HCT116 (cell line): ENCODE measurements at regions not wholly inside any gene's neighbourhood (a gene's known extent, or its start where the extent isn't known, plus 50 kb on each side); places are given as distances from the start of the nearest gene placed in this dataset.

ENCODE experiments used
- ATAC-seq: fragments of 200-7000 bp; cut with Tn5 transposase; 2 replicates; pipeline ENCODE4 v1.9.1; 2020; ENCODE audit warnings: mild to moderate bottlenecking, moderate library complexity
- BruUV-seq: library from RNA; stranded (reverse); fragments of 400-500 nt; replicated peaks from 2 replicates; lab custom pipeline; 2021; lab: Mats Ljungman, UMichigan
- CTCF ChIA-PET: fragments of 300-600 bp; sonication (Branson Sonifier 250); formaldehyde crosslinking; loops from one replicate; lab custom pipeline; 2021; ENCODE audit warnings: antibody characterized with exemption; lab: Charles Lee
- POLR2A ChIA-PET: fragments of 300-600, 350-600 bp; sonication (Branson Sonifier 250); formaldehyde crosslinking; loops from one replicate; lab custom pipeline; 2021; ENCODE audit warnings: antibody characterized with exemption; lab: Charles Lee
- RAD21 ChIA-PET, 2 experiments: fragments of 300-600 bp; sonication (Branson Sonifier 250); formaldehyde crosslinking; loops; one replicate each; lab custom pipeline; 2023; ENCODE audit warnings: low total read pairs in 2 of 2; ENCODE audit not compliant: uncharacterized antibody in 2 of 2, unreplicated experiment in 2 of 2, low non-redundant PET in 1 of 2; lab: Charles Lee
- DNase-seq: peaks from one replicate; pipeline ENCODE4 v3.0.0-alpha.2; 2010; ENCODE audit warnings: low read depth, low spot score
- H2AFZ ChIP-seq: fragments of 200-600 bp; shearing (Covaris generic), sonication (generic); 2 replicates; pipeline ENCODE4 v1.6.1; 2017; ENCODE audit warnings: low read depth, mixed run types, mixed read lengths, antibody characterized with exemption, low read length; ENCODE audit not compliant: poor library complexity, severe bottlenecking
- H3K27ac ChIP-seq: 2 replicates; pipeline ENCODE4 v1.5.1; 2012; ENCODE audit warnings: low read depth, low read length
- H3K27me3 ChIP-seq: fragments of 200-600 bp; sonication (generic); 2 replicates; pipeline ENCODE4 v1.6.1; 2016; ENCODE audit warnings: mixed run types, low read length, mixed read lengths; ENCODE audit not compliant: insufficient read depth
- H3K36me3 ChIP-seq, 2 experiments: fragments of 200-500 bp in 1 of 2; fragments of 200-600 bp in 1 of 2; sonication (Bioruptor generic) in 1 of 2; sonication (generic) in 1 of 2; 2 replicates each; pipeline versions ENCODE4 v1.5.1 to v1.6.1; 2014 to 2016; ENCODE audit warnings: low read length in 2 of 2, inconsistent platforms in 1 of 2, mixed read lengths in 1 of 2, mixed run types in 1 of 2; ENCODE audit not compliant: insufficient read depth in 2 of 2, control insufficient read depth in 1 of 2
- H3K4me1 ChIP-seq, 2 experiments: fragments of 200-600 bp in 1 of 2; sonication (generic) in 1 of 2; 2 replicates each; pipeline versions ENCODE4 v1.5.1 to v1.6.1; 2012 to 2017; ENCODE audit warnings: low read length in 2 of 2, inconsistent platforms in 1 of 2, mild to moderate bottlenecking in 1 of 2, mixed read lengths in 1 of 2, mixed run types in 1 of 2, moderate library complexity in 1 of 2; ENCODE audit not compliant: insufficient read depth in 2 of 2, control insufficient read depth in 1 of 2
- H3K4me2 ChIP-seq: fragments of 200-600 bp; sonication (generic); 2 replicates; pipeline ENCODE4 v1.6.1; 2017; ENCODE audit warnings: mixed run types, low read length, mixed read lengths
- H3K4me3 ChIP-seq, 2 experiments: fragments of 200-600 bp in 1 of 2; sonication (generic) in 1 of 2; replicated peaks in 1 of 2; 2 replicates each; pipeline ENCODE4 v1.5.1; 2011 to 2016; ENCODE audit warnings: low read length in 2 of 2, control low read depth in 1 of 2, low read depth in 1 of 2, mild to moderate bottlenecking in 1 of 2, mixed read lengths in 1 of 2, mixed run types in 1 of 2
- H3K79me2 ChIP-seq: fragments of 200-600 bp; sonication (generic); 2 replicates; pipeline ENCODE4 v1.6.1; 2017; ENCODE audit warnings: mild to moderate bottlenecking, mixed run types, low read length, moderate library complexity, mixed read lengths; ENCODE audit not compliant: insufficient read depth
- H3K9ac ChIP-seq: fragments of 200-600 bp; sonication (generic); 2 replicates; pipeline ENCODE4 v1.6.1; 2016; ENCODE audit warnings: low read length, mixed read lengths
- H3K9me2 ChIP-seq: fragments of 200-600 bp; sonication (generic), shearing (Covaris generic); 2 replicates; pipeline ENCODE4 v1.6.1; 2017; ENCODE audit warnings: mixed run types, mild to moderate bottlenecking, moderate library complexity; ENCODE audit not compliant: insufficient read depth
- H3K9me3 ChIP-seq, 2 experiments: fragments of 200-500 bp in 1 of 2; fragments of 200-600 bp in 1 of 2; sonication (Bioruptor generic) in 1 of 2; sonication (generic) in 1 of 2; 2 replicates each; pipeline ENCODE4 v1.6.1; 2014 to 2017; ENCODE audit warnings: low read length in 2 of 2, mixed read lengths in 2 of 2, inconsistent platforms in 1 of 2, low read depth in 1 of 2, mild to moderate bottlenecking in 1 of 2, mixed run types in 1 of 2, moderate library complexity in 1 of 2; ENCODE audit not compliant: control insufficient read depth in 1 of 2, insufficient read depth in 1 of 2
- H4K20me1 ChIP-seq: fragments of 200-600 bp; sonication (generic), shearing (Covaris generic); 2 replicates; pipeline ENCODE4 v1.6.1; 2017; ENCODE audit warnings: mixed run types, mild to moderate bottlenecking, moderate library complexity; ENCODE audit not compliant: insufficient read depth
- CBX3 ChIP-seq: IDR thresholded peaks from 2 replicates; pipeline ENCODE4 v1.6.1; 2012; ENCODE audit warnings: low read depth
- CEBPB ChIP-seq: IDR thresholded peaks from 2 replicates; pipeline ENCODE4 v1.6.1; 2012; ENCODE audit warnings: low read depth
- CTCF ChIP-seq, 3 experiments: fragments of 200-600 bp in 1 of 3; sonication (generic) in 1 of 3; IDR thresholded peaks in 2 of 3; conservative IDR thresholded peaks in 1 of 3; 2 replicates each; pipeline ENCODE4 v1.5.1; 2012 to 2017; ENCODE audit warnings: low read depth in 2 of 3, low read length in 2 of 3, antibody characterized with exemption in 1 of 3, borderline replicate concordance in 1 of 3, control low read depth in 1 of 3, mild to moderate bottlenecking in 1 of 3, mixed read lengths in 1 of 3, mixed run types in 1 of 3, moderate library complexity in 1 of 3; ENCODE audit not compliant: insufficient read depth in 1 of 3
- EGR1 ChIP-seq: IDR thresholded peaks from 2 replicates; pipeline ENCODE4 v1.6.1; 2012; ENCODE audit warnings: low read depth
- EZH2phosphoT487 ChIP-seq: fragments of 200-600 bp; IDR thresholded peaks from 2 replicates; pipeline ENCODE4 v1.6.1; 2018; ENCODE audit warnings: antibody characterized with exemption, borderline replicate concordance
- JUND ChIP-seq: IDR thresholded peaks from 2 replicates; pipeline ENCODE4 v1.6.1; 2012
- MAX ChIP-seq: IDR thresholded peaks from 2 replicates; pipeline ENCODE4 v1.6.1; 2012
- POLR2A ChIP-seq: IDR thresholded peaks from 2 replicates; pipeline ENCODE4 v1.7.0; 2011; ENCODE audit warnings: borderline replicate concordance; ENCODE audit not compliant: insufficient read depth, insufficient read length; ENCODE audit errors: extremely low read depth
- POLR2AphosphoS5 ChIP-seq: IDR thresholded peaks from 2 replicates; pipeline ENCODE4 v1.6.1; 2011; ENCODE audit warnings: mild to moderate bottlenecking, low read depth, low read length, moderate library complexity
- RAD21 ChIP-seq: IDR thresholded peaks from 2 replicates; pipeline ENCODE4 v1.6.1; 2012; ENCODE audit warnings: low read depth, mild to moderate bottlenecking
- REST ChIP-seq: IDR thresholded peaks from 2 replicates; pipeline ENCODE4 v1.6.1; 2012; ENCODE audit warnings: low read depth
- SP1 ChIP-seq: IDR thresholded peaks from 2 replicates; pipeline ENCODE4 v1.6.1; 2012; ENCODE audit warnings: low read depth
- SRF ChIP-seq: IDR thresholded peaks from 2 replicates; pipeline ENCODE4 v1.6.1; 2012; ENCODE audit warnings: low read depth
- TCF7L2 ChIP-seq: IDR thresholded peaks from 2 replicates; pipeline ENCODE4 v1.7.0; 2011; ENCODE audit warnings: borderline replicate concordance, inconsistent platforms; ENCODE audit not compliant: insufficient read depth, insufficient read length; ENCODE audit errors: extremely low read depth
- YY1 ChIP-seq: IDR thresholded peaks from 2 replicates; pipeline ENCODE4 v1.6.1; 2011; ENCODE audit warnings: low read length, low read depth, moderate library complexity, mild to moderate bottlenecking; ENCODE audit not compliant: insufficient replicate concordance; ENCODE audit errors: extremely low read depth
- ZBTB33 ChIP-seq: IDR thresholded peaks from 2 replicates; pipeline ENCODE4 v1.6.1; 2011; ENCODE audit warnings: mild to moderate bottlenecking, low read length, moderate library complexity; ENCODE audit not compliant: insufficient replicate concordance; ENCODE audit errors: extremely low read depth
- ZFX ChIP-seq: fragments of 450-650 bp; IDR thresholded peaks from 2 replicates; pipeline ENCODE4 v1.6.1; 2017
- ZNF274 ChIP-seq: fragments of 200-500 bp; sonication (Bioruptor generic); IDR thresholded peaks from 2 replicates; pipeline ENCODE4 v1.6.1; 2014; ENCODE audit warnings: mild to moderate bottlenecking, low read depth, low read length, inconsistent platforms
- intact Hi-C: fragments of 100-400 bp; cut with micrococcal nuclease; formaldehyde crosslinking; loops from 2 replicates; pipeline ENCODE4 v1.10.0; 2022

- DNase-seq (no peak), ATAC-seq (no peak)
- no peaks in the 10 kb centered on the region for H3K4me1 ChIP-seq
- H2AFZ ChIP-seq, result peak overlapping the region; percentile 10
- BruUV-seq, result no TSS peak
- H3K9me3 ChIP-seq, result no peaks in the 10 kb centered on the region
- no peaks in the 10 kb centered on the region for H3K27me3 ChIP-seq
- H4K20me1 ChIP-seq, result no peaks in the 10 kb centered on the region
- H3K27ac ChIP-seq, result no peak overlapping the region
- ChIA-PET CTCF (no interaction called here), POLR2A (no interaction called here), RAD21 (no interaction called here)
- H3K36me3 ChIP-seq, result no peaks in the 10 kb centered on the region
- no peaks in the 10 kb centered on the region; the same call in 1 of the 2 replicates for H3K9me2 ChIP-seq
- TF ChIP-seq TCF7L2 (no peak), YY1 (no peak), REST (no peak), CBX3 (no peak), POLR2A (no peak), JUND (no peak), EGR1 (no peak), SP1 (no peak), CEBPB (no peak), RAD21 (no peak), MAX (no peak), ZBTB33 (no peak), ZFX (no peak), EZH2phosphoT487 (no peak), CTCF (IDR thresholded peaks at IDR 0.05 in 2 of 3, conservative IDR thresholded peaks at IDR 0.05 in 1 of 3; ENCODE audit: borderline replicate concordance in 1 of 3, insufficient read depth in 1 of 3, low read depth in 2 of 3, low read length in 2 of 3) (no peak), ZNF274 (no peak), POLR2AphosphoS5 (no peak), SRF (no peak)
- no peak overlapping the region for H3K4me2 ChIP-seq
- no peak overlapping the region for H3K9ac ChIP-seq
- H3K79me2 ChIP-seq, result no peaks in the 10 kb centered on the region
- H3K4me3 ChIP-seq, result no peak overlapping the region
- intact Hi-C loops, result no loop called here
These were observed 380.7 kb downstream of the MRPS30 start for GRCh38 chr5:45189481-45189880.
